ENCODE measurements at regions not wholly inside any gene's neighbourhood (a gene's known extent, or its start where the extent isn't known, plus 50 kb on each side); places are given as distances from the start of the nearest gene placed in this dataset.

- no peak for DNase-seq
- TF ChIP-seq CTCF (IDR thresholded peaks at IDR 0.05): no peak
- H3K9me3 ChIP-seq: no peaks in the 10 kb centered on the region
- intact Hi-C loops (cut with DNase I, micrococcal nuclease): no loop called here
- H3K4me1 ChIP-seq (ENCODE audit: low read depth): no peaks in the 10 kb centered on the region
- ATAC-seq: no peak
- no peak overlapping the region for H3K4me3 ChIP-seq
- no peaks in the 10 kb centered on the region for H3K36me3 ChIP-seq (ENCODE audit: low read depth)
Observed at GRCh38 chr1:4433075-4433474, 221.3 kb upstream of the AJAP1 start.

- no peaks in the 10 kb centered on the region for H3K4me1 ChIP-seq (ENCODE audit: low read depth)
- ATAC-seq: no peak
- no peak for DNase-seq
- intact Hi-C loops (cut with DNase I, micrococcal nuclease): no loop called here
- H3K36me3 ChIP-seq (ENCODE audit: low read depth): no peaks in the 10 kb centered on the region
- H3K9me3 ChIP-seq: no peaks in the 10 kb centered on the region
- no peak for TF ChIP-seq CTCF (IDR thresholded peaks at IDR 0.05)
- H3K4me3 ChIP-seq: no peak overlapping the region
Observed at GRCh38 chr1:4444086-4444485, 210.3 kb upstream of the AJAP1 start.

GRCh38 chr1:4447778-4448420 lies 206.5 kb upstream of the AJAP1 start:
- intact Hi-C loops (cut with DNase I, micrococcal nuclease): no loop called here
- Histone ChIP-seq H3K4me3 (no peak overlapping the region), H3K36me3 (ENCODE audit: low read depth) (no peaks in the 10 kb centered on the region), H3K4me1 (ENCODE audit: low read depth) (no peaks in the 10 kb centered on the region), H3K9me3 (no peaks in the 10 kb centered on the region)
- ATAC-seq (no peak), DNase-seq (no peak)
- TF ChIP-seq CTCF (IDR thresholded peaks at IDR 0.05): no peak

GRCh38 chr1:4449972-4450371 lies 204.4 kb upstream of the AJAP1 start:
- Histone ChIP-seq H3K36me3 (ENCODE audit: low read depth) (no peaks in the 10 kb centered on the region), H3K4me1 (ENCODE audit: low read depth) (no peaks in the 10 kb centered on the region), H3K4me3 (no peak overlapping the region), H3K9me3 (no peaks in the 10 kb centered on the region)
- no peak for TF ChIP-seq CTCF (IDR thresholded peaks at IDR 0.05)
- no peak for DNase-seq
- no peak for ATAC-seq
- intact Hi-C loops (cut with DNase I, micrococcal nuclease): no loop called here

- no peaks in the 10 kb centered on the region for H3K4me1 ChIP-seq (ENCODE audit: low read depth)
- ATAC-seq (no peak), DNase-seq (no peak)
- H3K9me3 ChIP-seq: no peaks in the 10 kb centered on the region
- H3K4me3 ChIP-seq: no peak overlapping the region
- H3K36me3 ChIP-seq (ENCODE audit: low read depth): no peaks in the 10 kb centered on the region
- TF ChIP-seq CTCF (IDR thresholded peaks at IDR 0.05): no peak
- intact Hi-C loops (cut with DNase I, micrococcal nuclease): no loop called here
Observed at GRCh38 chr1:4452701-4453100, 201.7 kb upstream of the AJAP1 start.

GRCh38 chr1:4460052-4460451 lies 194.4 kb upstream of the AJAP1 start:
- no peaks in the 10 kb centered on the region for H3K9me3 ChIP-seq
- H3K4me3 ChIP-seq: no peak overlapping the region
- no peaks in the 10 kb centered on the region for H3K36me3 ChIP-seq (ENCODE audit: low read depth)
- ATAC-seq: no peak
- intact Hi-C loops (cut with DNase I, micrococcal nuclease): no loop called here
- TF ChIP-seq CTCF (IDR thresholded peaks at IDR 0.05): no peak
- DNase-seq: no peak
- H3K4me1 ChIP-seq (ENCODE audit: low read depth): no peaks in the 10 kb centered on the region

Measured in mucosa of descending colon (tissue), 3 donors.